WTC11 (cell line): ENCODE measurements at regions not wholly inside any gene's neighbourhood (a gene's known extent, or its start where the extent isn't known, plus 50 kb on each side); places are given as distances from the start of the nearest gene placed in this dataset.

Source experiments
- ATAC-seq: fragments of 200-7000 bp; cut with Tn5 transposase; 2 replicates; pipeline ENCODE4 v1.10.0; 2021; ENCODE audit warnings: mild to moderate bottlenecking, moderate library complexity
- CTCF ChIA-PET: fragments of 300-600 bp; sonication (Branson Sonifier 250); formaldehyde crosslinking; loops from one replicate; lab custom pipeline; 2021; ENCODE audit warnings: antibody characterized with exemption; lab: Charles Lee
- POLR2A ChIA-PET: fragments of 350-600 bp; sonication (Branson Sonifier 250); formaldehyde crosslinking; loops from one replicate; lab custom pipeline; 2021; ENCODE audit warnings: antibody characterized with exemption; lab: Charles Lee
- DNase-seq: peaks from one replicate; pipeline ENCODE4 v3.0.0; 2021; ENCODE audit warnings: low spot score
- H3K27ac Mint-ChIP-seq: 2 replicates; pipeline ENCODE4 v1.8.0; 2021; ENCODE audit warnings: mixed read lengths
- H3K27me3 Mint-ChIP-seq: 2 replicates; pipeline ENCODE4 v1.8.0; 2021; ENCODE audit warnings: low read depth, mild to moderate bottlenecking, moderate library complexity, mixed read lengths
- H3K36me3 Mint-ChIP-seq: 2 replicates; pipeline ENCODE4 v1.8.0; 2021; ENCODE audit warnings: mixed read lengths
- H3K4me1 Mint-ChIP-seq: 2 replicates; pipeline ENCODE4 v1.8.0; 2022; ENCODE audit warnings: mixed read lengths
- H3K4me3 Mint-ChIP-seq: 2 replicates; pipeline ENCODE4 v1.8.0; 2021; ENCODE audit warnings: mild to moderate bottlenecking, moderate library complexity, mixed read lengths
- H3K9me3 Mint-ChIP-seq: 2 replicates; pipeline ENCODE4 v1.8.0; 2021; ENCODE audit warnings: mixed read lengths
- ATF1 ChIP-seq: sonication (generic); formaldehyde crosslinking; IDR thresholded peaks from 2 replicates; pipeline ENCODE4 v1.8.1; 2023; ENCODE audit warnings: mild to moderate bottlenecking, moderate library complexity, missing genetic modification reagents
- ATF2 ChIP-seq: sonication (generic); formaldehyde crosslinking; IDR thresholded peaks from 2 replicates; pipeline ENCODE4 v1.8.1; 2022; ENCODE audit warnings: low read depth, missing genetic modification reagents, borderline replicate concordance
- CDX4 ChIP-seq: fragments of 250-450 bp; sonication (Bioruptor Pico); IDR thresholded peaks from 2 replicates; pipeline ENCODE4 v1.9.0; 2021; ENCODE audit warnings: moderate library complexity, mild to moderate bottlenecking, inconsistent platforms, borderline replicate concordance
- CREB1 ChIP-seq: sonication (generic); formaldehyde crosslinking; IDR thresholded peaks from 2 replicates; pipeline ENCODE4 v1.8.0; 2023; ENCODE audit warnings: mild to moderate bottlenecking, missing genetic modification reagents
- EMX1 ChIP-seq: fragments of 250-450 bp; sonication (Bioruptor Pico); IDR thresholded peaks from 2 replicates; pipeline ENCODE4 v1.8.0; 2021; ENCODE audit warnings: mild to moderate bottlenecking
- ETV6 ChIP-seq: sonication (generic); formaldehyde crosslinking; IDR thresholded peaks from 2 replicates; pipeline ENCODE4 v1.8.1; 2022; ENCODE audit warnings: mild to moderate bottlenecking, missing genetic modification reagents
- JAZF1 ChIP-seq: fragments of 250-450 bp; sonication (Bioruptor Pico); IDR thresholded peaks from 2 replicates; pipeline ENCODE4 v1.9.0; 2021; ENCODE audit warnings: moderate library complexity, mild to moderate bottlenecking, inconsistent platforms
- PREB ChIP-seq: sonication (generic); formaldehyde crosslinking; IDR thresholded peaks from 2 replicates; pipeline ENCODE4 v1.8.1; 2022; ENCODE audit warnings: mild to moderate bottlenecking, missing genetic modification reagents, moderate library complexity, borderline replicate concordance
- RELA ChIP-seq: sonication (generic); formaldehyde crosslinking; IDR thresholded peaks from 2 replicates; pipeline ENCODE4 v1.8.1; 2022; ENCODE audit warnings: missing genetic modification reagents, mild to moderate bottlenecking, borderline replicate concordance
- STAT6 ChIP-seq: sonication (generic); formaldehyde crosslinking; conservative IDR thresholded peaks from 2 replicates; pipeline ENCODE4 v1.8.1; 2023; ENCODE audit warnings: mild to moderate bottlenecking, low read depth, missing genetic modification reagents, moderate library complexity
- TCF7 ChIP-seq: sonication (generic); formaldehyde crosslinking; IDR thresholded peaks from 2 replicates; pipeline ENCODE4 v1.8.0; 2022; ENCODE audit warnings: mild to moderate bottlenecking, low read depth, missing genetic modification reagents, moderate library complexity
- ZNF219 ChIP-seq: sonication (generic); formaldehyde crosslinking; IDR thresholded peaks from 2 replicates; pipeline ENCODE4 v1.8.0; 2023; ENCODE audit warnings: missing genetic modification reagents, mild to moderate bottlenecking, borderline replicate concordance
- ZNF317 ChIP-seq: sonication (generic); formaldehyde crosslinking; IDR thresholded peaks from 2 replicates; pipeline ENCODE4 v1.8.1; 2023; ENCODE audit warnings: low read depth, mild to moderate bottlenecking, moderate library complexity, missing genetic modification reagents, borderline replicate concordance
- ZNF425 ChIP-seq: fragments of 250-450 bp; sonication (Bioruptor Pico); conservative IDR thresholded peaks from 2 replicates; pipeline ENCODE4 v1.9.0; 2021; ENCODE audit warnings: mild to moderate bottlenecking
- TF ChIP-seq, protein P1 (sequence below): fragments of 250-450 bp; sonication (Bioruptor Pico); IDR thresholded peaks from 2 replicates; pipeline ENCODE4 v2.1.2; 2022; ENCODE audit warnings: mild to moderate bottlenecking, moderate library complexity
- TF ChIP-seq, protein P2 (sequence below): sonication (generic); formaldehyde crosslinking; IDR thresholded peaks from 2 replicates; pipeline ENCODE4 v1.8.0; 2023; ENCODE audit warnings: mild to moderate bottlenecking, missing genetic modification reagents
- TF ChIP-seq, protein P3 (sequence below): sonication (generic); formaldehyde crosslinking; IDR thresholded peaks from 2 replicates; pipeline ENCODE4 v1.8.0; 2022; ENCODE audit warnings: mild to moderate bottlenecking, missing genetic modification reagents

GRCh38 chr3:181425074-181425473 lies 286.7 kb upstream of the SOX2 start:
- no peak overlapping the region for H3K27ac Mint-ChIP-seq
- DNase-seq (no peak), ATAC-seq (no peak)
- no peak overlapping the region for H3K4me3 Mint-ChIP-seq
- POLR2A ChIA-PET: no interaction called here
- H3K9me3 Mint-ChIP-seq: no peaks in the 10 kb centered on the region; the same call in 1 of the 2 replicates
- CTCF ChIA-PET: no interaction called here
- H3K36me3 Mint-ChIP-seq: no peaks in the 10 kb centered on the region
- peaks cover 15% of the 10 kb centered on the region for H3K4me1 Mint-ChIP-seq
- H3K27me3 Mint-ChIP-seq: no peaks in the 10 kb centered on the region
- TF ChIP-seq PREB: no peak
- TF ChIP-seq RELA: no peak
- no peak for TF ChIP-seq STAT6 (CRISPR knock-in tag)
- no peak for TF ChIP-seq ZNF219 (CRISPR knock-in tag)
- TF ChIP-seq ATF2 (CRISPR knock-in tag): no peak
- TF ChIP-seq EMX1 (CRISPR knock-in tag): no peak
- TF ChIP-seq, protein P1, sequence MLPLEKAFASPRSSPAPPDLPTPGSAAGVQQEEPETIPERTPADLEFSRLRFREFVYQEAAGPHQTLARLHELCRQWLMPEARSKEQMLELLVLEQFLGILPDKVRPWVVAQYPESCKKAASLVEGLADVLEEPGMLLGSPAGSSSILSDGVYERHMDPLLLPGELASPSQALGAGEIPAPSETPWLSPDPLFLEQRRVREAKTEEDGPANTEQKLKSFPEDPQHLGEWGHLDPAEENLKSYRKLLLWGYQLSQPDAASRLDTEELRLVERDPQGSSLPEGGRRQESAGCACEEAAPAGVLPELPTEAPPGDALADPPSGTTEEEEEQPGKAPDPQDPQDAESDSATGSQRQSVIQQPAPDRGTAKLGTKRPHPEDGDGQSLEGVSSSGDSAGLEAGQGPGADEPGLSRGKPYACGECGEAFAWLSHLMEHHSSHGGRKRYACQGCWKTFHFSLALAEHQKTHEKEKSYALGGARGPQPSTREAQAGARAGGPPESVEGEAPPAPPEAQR (CRISPR knock-in tag): no peak
- TF ChIP-seq ATF1 (CRISPR knock-in tag): no peak
- TF ChIP-seq, protein P2, sequence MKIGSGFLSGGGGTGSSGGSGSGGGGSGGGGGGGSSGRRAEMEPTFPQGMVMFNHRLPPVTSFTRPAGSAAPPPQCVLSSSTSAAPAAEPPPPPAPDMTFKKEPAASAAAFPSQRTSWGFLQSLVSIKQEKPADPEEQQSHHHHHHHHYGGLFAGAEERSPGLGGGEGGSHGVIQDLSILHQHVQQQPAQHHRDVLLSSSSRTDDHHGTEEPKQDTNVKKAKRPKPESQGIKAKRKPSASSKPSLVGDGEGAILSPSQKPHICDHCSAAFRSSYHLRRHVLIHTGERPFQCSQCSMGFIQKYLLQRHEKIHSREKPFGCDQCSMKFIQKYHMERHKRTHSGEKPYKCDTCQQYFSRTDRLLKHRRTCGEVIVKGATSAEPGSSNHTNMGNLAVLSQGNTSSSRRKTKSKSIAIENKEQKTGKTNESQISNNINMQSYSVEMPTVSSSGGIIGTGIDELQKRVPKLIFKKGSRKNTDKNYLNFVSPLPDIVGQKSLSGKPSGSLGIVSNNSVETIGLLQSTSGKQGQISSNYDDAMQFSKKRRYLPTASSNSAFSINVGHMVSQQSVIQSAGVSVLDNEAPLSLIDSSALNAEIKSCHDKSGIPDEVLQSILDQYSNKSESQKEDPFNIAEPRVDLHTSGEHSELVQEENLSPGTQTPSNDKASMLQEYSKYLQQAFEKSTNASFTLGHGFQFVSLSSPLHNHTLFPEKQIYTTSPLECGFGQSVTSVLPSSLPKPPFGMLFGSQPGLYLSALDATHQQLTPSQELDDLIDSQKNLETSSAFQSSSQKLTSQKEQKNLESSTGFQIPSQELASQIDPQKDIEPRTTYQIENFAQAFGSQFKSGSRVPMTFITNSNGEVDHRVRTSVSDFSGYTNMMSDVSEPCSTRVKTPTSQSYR: no peak
- TF ChIP-seq ZNF317 (CRISPR knock-in tag): no peak

DNA sequence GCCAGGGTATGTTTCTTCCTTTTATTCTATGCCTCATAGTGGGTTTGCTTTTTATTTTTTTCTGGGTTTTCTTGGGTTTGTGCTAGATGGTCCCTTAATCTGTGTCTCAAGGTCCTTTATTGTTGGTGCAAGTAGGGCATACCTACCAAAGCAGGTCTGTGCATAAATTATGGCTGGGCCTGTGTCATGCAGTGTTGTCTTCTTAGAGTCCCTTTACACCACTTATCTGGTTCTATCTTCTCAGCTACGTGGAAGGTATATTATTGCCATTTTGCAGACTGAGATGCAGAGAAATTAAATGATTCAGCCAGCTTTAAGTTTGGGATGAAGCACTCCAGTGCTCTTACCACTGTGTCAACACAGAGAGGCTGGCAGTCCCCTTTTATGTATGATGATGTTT lies 293.5 kb upstream of the SOX2 start:
- no peak overlapping the region for H3K27ac Mint-ChIP-seq
- DNase-seq (no peak), ATAC-seq (peak; percentile 39; the same call in 1 of the 2 replicates)
- no peaks in the 10 kb centered on the region for H3K27me3 Mint-ChIP-seq
- H3K4me3 Mint-ChIP-seq: no peak overlapping the region
- POLR2A ChIA-PET: no interaction called here
- TF ChIP-seq JAZF1 (CRISPR knock-in tag) (no peak), CREB1 (CRISPR knock-in tag) (no peak), ATF2 (CRISPR knock-in tag) (no peak), ZNF425 (CRISPR knock-in tag) (no peak), ETV6 (no peak), ZNF317 (CRISPR knock-in tag) (no peak), CDX4 (CRISPR knock-in tag) (no peak), TCF7 (CRISPR knock-in tag) (no peak)
- TF ChIP-seq, protein P3, sequence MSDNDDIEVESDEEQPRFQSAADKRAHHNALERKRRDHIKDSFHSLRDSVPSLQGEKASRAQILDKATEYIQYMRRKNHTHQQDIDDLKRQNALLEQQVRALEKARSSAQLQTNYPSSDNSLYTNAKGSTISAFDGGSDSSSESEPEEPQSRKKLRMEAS (CRISPR knock-in tag): no peak
- H3K4me1 Mint-ChIP-seq: peaks cover 22% of the 10 kb centered on the region
- CTCF ChIA-PET: interaction anchor here (0.6 kb wide), 1 partner anchor 546 kb away, joined by 4 read pairs; no protein-coding TSS in a partner anchor
- no peaks in the 10 kb centered on the region for H3K36me3 Mint-ChIP-seq
- H3K9me3 Mint-ChIP-seq: no peaks in the 10 kb centered on the region
